ENCODE measurements at regions not wholly inside any gene's neighbourhood (a gene's known extent, or its start where the extent isn't known, plus 50 kb on each side); places are given as distances from the start of the nearest gene placed in this dataset.
A peak's percentile ranks its signal among the peaks of the same experiment; 100 is the strongest.

GRCh38 chr6:106801256-106801655 is 171.9 kb downstream of the QRSL1 start:
- Histone ChIP-seq H3K4me1 (replicated peaks; ENCODE audit: insufficient read depth) (peaks cover 54% of the 10 kb centered on the region), H2AFZ (no peak overlapping the region), H3K27me3 (ENCODE audit: insufficient read depth, low read depth) (no peaks in the 10 kb centered on the region), H3K9me2 (ENCODE audit: insufficient read depth) (no peaks in the 10 kb centered on the region), H3K79me2 (ENCODE audit: low read depth) (no peaks in the 10 kb centered on the region), H3F3A (ENCODE audit: insufficient read depth, low read depth) (peaks cover 32% of the 10 kb centered on the region), H3K4me2 (no peak overlapping the region), H3K36me3 (ENCODE audit: low read depth) (no peaks in the 10 kb centered on the region), H3K4me3 (no peak overlapping the region), H4K20me1 (ENCODE audit: insufficient read depth) (no peaks in the 10 kb centered on the region), H3K27ac (no peak overlapping the region), H3K9me3 (ENCODE audit: insufficient read depth, low read depth) (no peaks in the 10 kb centered on the region)
- TF ChIP-seq EZH2 (IDR thresholded peaks at IDR 0.05; ENCODE audit: low read depth) (no peak), CTCF (conservative IDR thresholded peaks at IDR 0.05) (no peak)
- no peak for DNase-seq
- no TSS peak for BruUV-seq (replicated peaks)
- ChIA-PET POLR2A (ENCODE audit: unreplicated experiment) (no interaction called here), CTCF (interaction anchor here (0.6 kb wide), 1 partner anchor 466 kb away, joined by 3 read pairs; no protein-coding TSS in a partner anchor)
- intact Hi-C loops (cut with micrococcal nuclease; ENCODE audit: unreplicated experiment) = no loop called here

GRCh38 chr6:106800379-106800778 is 171.0 kb downstream of the QRSL1 start:
- no peaks in the 10 kb centered on the region for H3K27me3 ChIP-seq (ENCODE audit: insufficient read depth, low read depth)
- H3K27ac ChIP-seq = peak overlapping the region; percentile 95; the same call in 1 of the 2 replicates
- no peak for DNase-seq
- TF ChIP-seq CTCF (conservative IDR thresholded peaks at IDR 0.05) = no peak
- no peak for TF ChIP-seq EZH2 (IDR thresholded peaks at IDR 0.05; ENCODE audit: low read depth)
- H3K4me3 ChIP-seq = no peak overlapping the region
- POLR2A ChIA-PET (ENCODE audit: unreplicated experiment) = interaction anchor here (0.6 kb wide), 1 partner anchor 174 kb away, joined by 18 read pairs; the partner anchor contains the start of gene CD24
- H2AFZ ChIP-seq = no peak overlapping the region
- no peaks in the 10 kb centered on the region for H3K79me2 ChIP-seq (ENCODE audit: low read depth)
- H3K9me2 ChIP-seq (ENCODE audit: insufficient read depth) = no peaks in the 10 kb centered on the region
- peak overlapping the region; percentile 72 for H3K4me2 ChIP-seq
- H3K9me3 ChIP-seq (ENCODE audit: insufficient read depth, low read depth) = no peaks in the 10 kb centered on the region
- peaks cover 54% of the 10 kb centered on the region for H3K4me1 ChIP-seq (replicated peaks; ENCODE audit: insufficient read depth)
- no peaks in the 10 kb centered on the region for H4K20me1 ChIP-seq (ENCODE audit: insufficient read depth)
- peaks cover 32% of the 10 kb centered on the region for H3F3A ChIP-seq (ENCODE audit: insufficient read depth, low read depth)
- intact Hi-C loops (cut with micrococcal nuclease; ENCODE audit: unreplicated experiment) = no loop called here
- H3K36me3 ChIP-seq (ENCODE audit: low read depth) = no peaks in the 10 kb centered on the region
- BruUV-seq (replicated peaks) = no TSS peak
- CTCF ChIA-PET = no interaction called here

- no peaks in the 10 kb centered on the region for H3K9me2 ChIP-seq (ENCODE audit: insufficient read depth)
- no peaks in the 10 kb centered on the region for H3K9me3 ChIP-seq (ENCODE audit: insufficient read depth, low read depth)
- intact Hi-C loops (cut with micrococcal nuclease; ENCODE audit: unreplicated experiment) = loop anchor here (1.0 to 5.0 kb wide), 10 partner anchors 21 to 224 kb away; partner anchors contain the start of genes CD24, QRSL1 and RTN4IP1
- H3K79me2 ChIP-seq (ENCODE audit: low read depth) = no peaks in the 10 kb centered on the region
- no peaks in the 10 kb centered on the region for H3K36me3 ChIP-seq (ENCODE audit: low read depth)
- ChIA-PET CTCF (no interaction called here), POLR2A (ENCODE audit: unreplicated experiment) (interaction anchor here (0.5 to 1.5 kb wide), 11 partner anchors 15 to 1777 kb away, joined by 3 to 18 read pairs (median 5); partner anchors contain the start of gene CD24)
- TF ChIP-seq CTCF (conservative IDR thresholded peaks at IDR 0.05) (no peak), EZH2 (IDR thresholded peaks at IDR 0.05; ENCODE audit: low read depth) (no peak)
- DNase-seq = peak; percentile 94 to 100
- H3K27me3 ChIP-seq (ENCODE audit: insufficient read depth, low read depth) = no peaks in the 10 kb centered on the region
- H3K4me2 ChIP-seq = peak overlapping the region; percentile 72
- H3K27ac ChIP-seq = peak overlapping the region; percentile 95
- no peak overlapping the region for H2AFZ ChIP-seq
- peaks cover 32% of the 10 kb centered on the region for H3F3A ChIP-seq (ENCODE audit: insufficient read depth, low read depth)
- H3K4me1 ChIP-seq (replicated peaks; ENCODE audit: insufficient read depth) = peaks cover 44% of the 10 kb centered on the region
- BruUV-seq (replicated peaks) = no TSS peak
- peak overlapping the region; percentile 42; the same call in 1 of the 2 replicates for H3K4me3 ChIP-seq
- no peaks in the 10 kb centered on the region for H4K20me1 ChIP-seq (ENCODE audit: insufficient read depth)
These were observed 169.9 kb downstream of the QRSL1 start for GRCh38 chr6:106799031-106799894.

All from PC-9 (cell line).